Lung (tissue), 11 donors: ENCODE measurements at regions not wholly inside any gene's neighbourhood (a gene's known extent, or its start where the extent isn't known, plus 50 kb on each side); places are given as distances from the start of the nearest gene placed in this dataset.

Source experiments
- ATAC-seq: fragments of 200-7000 bp; cut with Tn5 transposase; one replicate; pipeline ENCODE4 v1.9.1; 2020; ENCODE audit warnings: moderate number of reproducible peaks; ENCODE audit not compliant: insufficient read depth, low FRiP score
- DNase-seq, 3 donors: peaks; one replicate each; pipeline ENCODE4 v3.0.0-alpha.2; 2013 to 2017
- H3K27ac ChIP-seq, 2 donors: one replicate each; pipeline ENCODE4 v1.5.1; 2013; ENCODE audit warnings: mild to moderate bottlenecking in 2 of 2, moderate library complexity in 2 of 2, control low read depth in 1 of 2, inconsistent platforms in 1 of 2, low read depth in 1 of 2, low read length in 1 of 2
- H3K27me3 ChIP-seq, 3 donors: one replicate each; pipeline ENCODE4 v1.5.1; 2013; ENCODE audit warnings: low read length in 2 of 3; ENCODE audit not compliant: control insufficient read depth in 3 of 3, insufficient read depth in 3 of 3
- H3K36me3 ChIP-seq, 4 donors: one replicate each; pipeline ENCODE4 v1.5.1; 2013; ENCODE audit warnings: low read length in 4 of 4, mild to moderate bottlenecking in 1 of 4, moderate library complexity in 1 of 4; ENCODE audit not compliant: control insufficient read depth in 4 of 4, insufficient read depth in 4 of 4
- H3K4me1 ChIP-seq, 5 donors: one replicate each; pipeline ENCODE4 v1.5.1; 2013; ENCODE audit warnings: low read length in 5 of 5, mild to moderate bottlenecking in 2 of 5, moderate library complexity in 1 of 5; ENCODE audit not compliant: control insufficient read depth in 5 of 5, insufficient read depth in 5 of 5
- H3K4me3 ChIP-seq: one replicate; pipeline ENCODE4 v1.5.1; 2013; ENCODE audit warnings: mild to moderate bottlenecking, control low read depth, moderate library complexity
- H3K9ac ChIP-seq, 2 donors: one replicate each; pipeline ENCODE4 v1.5.1; 2013; ENCODE audit warnings: low read length in 2 of 2, control low read depth in 1 of 2; ENCODE audit not compliant: insufficient read depth in 1 of 2
- H3K9me3 ChIP-seq, 4 donors: one replicate each; pipeline ENCODE4 v1.5.1; 2013; ENCODE audit warnings: low read length in 3 of 4, mild to moderate bottlenecking in 1 of 4, moderate library complexity in 1 of 4; ENCODE audit not compliant: control insufficient read depth in 4 of 4, insufficient read depth in 3 of 4
- WGBS, 2 donors: extraction: QIAGEN DNeasy Blood & Tissue Kit; methylation state at CpG; one replicate each; pipeline ENCODE4 v1.1.7; 2013; 5-methylcytosine and 5-hydroxymethylcytosine counted together
- TF ChIP-seq, protein P1 (sequence below): IDR thresholded peaks from 2 replicates; pipeline ENCODE4 v1.5.1; 2012; ENCODE audit warnings: mild to moderate bottlenecking; ENCODE audit errors: control extremely low read depth, extremely low read depth
- donor health status: control.
- donor health status: control.
- donor health status: Bipolar disorder and iron deficiency.
- donor health status: healthy.
- donor health status: DM: yes; HTN: yes; CAD: no.

DNA sequence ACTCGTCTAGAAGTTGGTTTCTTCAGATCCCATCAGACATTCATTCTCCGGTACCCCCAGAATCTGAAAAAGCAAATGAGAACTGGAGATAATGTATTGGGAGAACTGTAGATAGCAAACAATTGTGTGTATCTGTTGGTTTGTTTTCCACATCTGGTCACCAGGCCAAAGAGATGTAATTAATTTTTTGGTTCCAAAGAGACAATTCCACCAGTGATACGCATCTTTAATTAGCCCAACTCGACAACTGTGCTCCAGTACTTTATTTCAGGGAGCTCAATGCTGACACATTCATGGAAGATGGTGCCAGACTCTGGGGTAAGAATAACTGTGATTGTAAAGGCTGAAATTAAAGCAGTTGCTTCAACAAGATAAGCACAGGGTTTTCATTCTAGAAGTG is 74.5 kb downstream of the NPTX2 start:
- no peak for DNase-seq

DNA sequence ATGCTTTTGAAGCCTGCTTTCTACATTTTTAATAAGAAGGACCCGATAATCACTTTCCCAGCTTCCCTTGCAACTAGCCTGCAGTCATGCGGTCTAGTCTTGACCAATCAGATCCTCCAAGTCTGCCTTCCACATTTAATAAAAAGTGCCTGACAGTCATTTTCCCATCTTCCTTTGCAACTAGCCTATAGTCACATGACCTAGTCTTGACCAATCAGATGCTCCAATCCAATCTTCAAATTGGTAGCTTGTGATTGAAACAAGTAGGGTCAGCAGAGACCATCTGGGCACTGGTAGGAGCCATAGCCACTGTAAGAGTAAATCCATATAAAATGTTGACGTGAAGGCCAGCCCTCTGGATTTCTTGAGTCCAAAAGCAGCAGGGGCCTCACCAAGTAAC is 80.0 kb downstream of the NPTX2 start:
- Histone ChIP-seq H3K4me1 (no peaks in the 10 kb centered on the region), H3K9me3 (peaks cover 0 to 11% (median 4%) of the 10 kb centered on the region in 4 donors), H3K4me3 (no peak overlapping the region), H3K36me3 (no peaks in the 10 kb centered on the region), H3K27me3 (no peaks in the 10 kb centered on the region), H3K9ac (no peak overlapping the region), H3K27ac (no peak overlapping the region)
- no peak for ATAC-seq
- no peak for DNase-seq
- TF ChIP-seq, protein P1, sequence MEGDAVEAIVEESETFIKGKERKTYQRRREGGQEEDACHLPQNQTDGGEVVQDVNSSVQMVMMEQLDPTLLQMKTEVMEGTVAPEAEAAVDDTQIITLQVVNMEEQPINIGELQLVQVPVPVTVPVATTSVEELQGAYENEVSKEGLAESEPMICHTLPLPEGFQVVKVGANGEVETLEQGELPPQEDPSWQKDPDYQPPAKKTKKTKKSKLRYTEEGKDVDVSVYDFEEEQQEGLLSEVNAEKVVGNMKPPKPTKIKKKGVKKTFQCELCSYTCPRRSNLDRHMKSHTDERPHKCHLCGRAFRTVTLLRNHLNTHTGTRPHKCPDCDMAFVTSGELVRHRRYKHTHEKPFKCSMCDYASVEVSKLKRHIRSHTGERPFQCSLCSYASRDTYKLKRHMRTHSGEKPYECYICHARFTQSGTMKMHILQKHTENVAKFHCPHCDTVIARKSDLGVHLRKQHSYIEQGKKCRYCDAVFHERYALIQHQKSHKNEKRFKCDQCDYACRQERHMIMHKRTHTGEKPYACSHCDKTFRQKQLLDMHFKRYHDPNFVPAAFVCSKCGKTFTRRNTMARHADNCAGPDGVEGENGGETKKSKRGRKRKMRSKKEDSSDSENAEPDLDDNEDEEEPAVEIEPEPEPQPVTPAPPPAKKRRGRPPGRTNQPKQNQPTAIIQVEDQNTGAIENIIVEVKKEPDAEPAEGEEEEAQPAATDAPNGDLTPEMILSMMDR, result no peak
- 77 to 100% methylated on average over 3 of the region's 3 CpGs for WGBS, 2 donors

More for the DNA sequence above, 74.5 kb downstream of the NPTX2 start:
- Histone ChIP-seq H3K4me1 (no peaks in the 10 kb centered on the region), H3K27me3 (no peaks in the 10 kb centered on the region), H3K9ac (no peak overlapping the region), H3K36me3 (no peaks in the 10 kb centered on the region), H3K9me3 (peaks cover 0 to 11% (median 4%) of the 10 kb centered on the region in 4 donors), H3K4me3 (no peak overlapping the region), H3K27ac (no peak overlapping the region)
- WGBS, 2 donors, result 87 to 88% methylated on average over 4 of the region's 4 CpGs
- no peak for ATAC-seq
- TF ChIP-seq, protein P1, result no peak

DNA sequence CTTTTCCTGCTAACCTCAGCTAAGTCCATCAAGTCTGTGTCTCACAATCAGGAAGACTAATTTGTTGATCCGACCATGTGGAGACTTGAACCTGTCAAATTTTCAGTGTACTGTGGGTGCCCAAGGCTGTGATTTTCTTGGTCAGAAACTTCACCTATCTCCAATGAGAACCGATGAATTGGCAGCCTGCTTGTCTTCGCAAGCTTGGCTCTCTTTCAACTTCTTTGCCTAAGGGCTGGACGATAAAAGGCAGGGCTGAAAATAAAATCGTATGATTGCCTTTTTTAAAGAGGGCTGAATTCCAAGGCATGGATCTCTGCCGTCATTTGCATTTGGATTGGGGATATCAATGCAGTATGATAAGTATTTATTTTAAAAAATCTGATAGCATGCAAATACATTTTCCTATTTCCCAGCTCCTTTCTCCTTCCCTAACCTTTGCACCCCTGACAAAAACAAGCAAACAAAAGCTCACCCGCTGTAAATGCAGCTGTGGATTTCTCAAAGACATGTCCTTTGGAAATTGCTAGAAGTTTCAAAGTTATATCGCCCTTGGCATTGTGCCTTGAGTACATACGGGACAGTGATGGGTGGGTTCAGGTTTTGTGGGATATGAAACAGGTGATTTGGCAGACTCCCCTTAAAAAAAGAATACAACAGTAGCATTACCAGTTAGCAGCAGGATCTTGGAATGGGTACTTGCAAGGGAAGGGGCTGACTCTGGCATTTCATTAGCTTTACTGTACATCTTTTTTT is 80.6 kb downstream of the NPTX2 start:
- no peaks in the 10 kb centered on the region for H3K4me1 ChIP-seq
- DNase-seq, result no peak
- no peaks in the 10 kb centered on the region for H3K36me3 ChIP-seq
- no peak overlapping the region for H3K4me3 ChIP-seq
- no peaks in the 10 kb centered on the region for H3K27me3 ChIP-seq
- no peak overlapping the region for H3K9ac ChIP-seq
- TF ChIP-seq, protein P1, result no peak
- peaks cover 0 to 11% (median 4%) of the 10 kb centered on the region in 4 donors for H3K9me3 ChIP-seq
- no peak for ATAC-seq
- 85 to 88% methylated on average over 9 of the region's 9 CpGs for WGBS, 2 donors
- no peak overlapping the region for H3K27ac ChIP-seq

DNA sequence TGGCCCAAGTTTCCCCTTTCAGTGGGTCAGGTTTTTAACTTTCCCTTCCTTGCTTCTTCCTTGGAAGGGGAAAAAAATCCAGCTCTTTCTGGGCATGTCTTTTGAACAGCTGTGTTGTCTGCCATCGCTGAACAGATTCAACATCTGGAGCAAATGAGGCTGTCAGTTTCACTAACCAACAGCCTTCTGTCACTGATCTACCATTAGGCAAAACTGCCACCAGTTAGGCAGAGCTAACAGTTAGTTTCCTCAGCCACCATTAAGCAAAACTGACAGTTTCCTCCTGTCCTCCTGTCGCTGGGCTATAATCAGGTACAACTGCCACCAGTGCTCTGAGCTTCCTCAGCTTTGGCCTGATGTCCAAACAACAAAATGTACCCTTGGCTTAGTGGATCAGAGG is 81.9 kb downstream of the NPTX2 start:
- no peak overlapping the region for H3K27ac ChIP-seq
- no peak for DNase-seq
- no peak overlapping the region for H3K4me3 ChIP-seq
- ATAC-seq, result no peak
- no peaks in the 10 kb centered on the region for H3K36me3 ChIP-seq
- H3K9me3 ChIP-seq, result peaks cover 0 to 5% (median 2%) of the 10 kb centered on the region in 4 donors
- 67 to 73% methylated on average over 2 of the region's 2 CpGs for WGBS, 2 donors
- no peaks in the 10 kb centered on the region for H3K4me1 ChIP-seq
- TF ChIP-seq, protein P1, result no peak
- no peak overlapping the region for H3K9ac ChIP-seq
- peaks cover 0 to 4% (median 4%) of the 10 kb centered on the region in 3 donors for H3K27me3 ChIP-seq
